ENCODE measurements at regions not wholly inside any gene's neighbourhood (a gene's known extent, or its start where the extent isn't known, plus 50 kb on each side); places are given as distances from the start of the nearest gene placed in this dataset.

DNA sequence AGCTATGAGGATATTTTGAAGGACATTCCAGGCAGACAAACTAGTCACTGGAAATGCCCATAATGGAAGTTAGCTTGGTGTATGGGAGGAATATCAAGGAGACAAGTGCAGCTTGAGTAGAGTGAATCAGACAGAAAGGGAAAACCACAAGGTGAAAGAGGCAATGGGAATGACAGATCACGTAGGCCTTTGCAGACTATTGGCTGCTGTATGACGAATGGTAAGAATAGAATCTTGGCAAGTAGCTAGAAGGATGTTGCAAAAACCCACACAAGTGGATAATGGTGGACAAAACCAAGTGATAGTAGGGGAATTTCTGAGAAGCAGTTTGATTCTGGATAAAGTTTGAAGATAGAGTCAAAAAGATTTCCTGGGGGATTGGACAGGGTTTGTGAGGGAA is 196.9 kb upstream of the NOVA1 start:
- no peak overlapping the region for H3K4me3 ChIP-seq (ENCODE audit: low read length)
- TF ChIP-seq, protein P1, sequence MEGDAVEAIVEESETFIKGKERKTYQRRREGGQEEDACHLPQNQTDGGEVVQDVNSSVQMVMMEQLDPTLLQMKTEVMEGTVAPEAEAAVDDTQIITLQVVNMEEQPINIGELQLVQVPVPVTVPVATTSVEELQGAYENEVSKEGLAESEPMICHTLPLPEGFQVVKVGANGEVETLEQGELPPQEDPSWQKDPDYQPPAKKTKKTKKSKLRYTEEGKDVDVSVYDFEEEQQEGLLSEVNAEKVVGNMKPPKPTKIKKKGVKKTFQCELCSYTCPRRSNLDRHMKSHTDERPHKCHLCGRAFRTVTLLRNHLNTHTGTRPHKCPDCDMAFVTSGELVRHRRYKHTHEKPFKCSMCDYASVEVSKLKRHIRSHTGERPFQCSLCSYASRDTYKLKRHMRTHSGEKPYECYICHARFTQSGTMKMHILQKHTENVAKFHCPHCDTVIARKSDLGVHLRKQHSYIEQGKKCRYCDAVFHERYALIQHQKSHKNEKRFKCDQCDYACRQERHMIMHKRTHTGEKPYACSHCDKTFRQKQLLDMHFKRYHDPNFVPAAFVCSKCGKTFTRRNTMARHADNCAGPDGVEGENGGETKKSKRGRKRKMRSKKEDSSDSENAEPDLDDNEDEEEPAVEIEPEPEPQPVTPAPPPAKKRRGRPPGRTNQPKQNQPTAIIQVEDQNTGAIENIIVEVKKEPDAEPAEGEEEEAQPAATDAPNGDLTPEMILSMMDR (IDR thresholded peaks at IDR 0.05; ENCODE audit: insufficient read depth, low read depth, low read length, missing control alignments), result no peak
- peak; percentile 17 for DNase-seq (ENCODE audit: low read depth)

DNA sequence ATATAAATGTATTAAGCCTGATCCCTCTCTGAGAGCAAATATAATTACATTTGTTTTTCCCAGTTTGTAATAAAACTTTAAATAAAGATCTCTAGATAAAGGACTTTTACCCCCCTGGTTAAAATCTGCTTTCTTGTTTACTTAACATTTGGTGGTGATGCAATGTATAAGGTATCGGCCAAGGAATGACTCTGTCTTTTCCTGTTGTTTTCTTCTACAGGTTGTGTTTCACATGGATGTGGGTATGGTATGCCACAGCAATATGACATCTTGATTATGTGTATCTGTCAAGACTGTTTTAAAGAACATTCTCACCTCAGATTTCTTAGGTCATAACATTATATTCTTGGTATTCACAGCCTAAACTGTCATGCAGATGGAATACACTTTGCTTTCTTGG is 210.6 kb upstream of the NOVA1 start:
- peak; percentile 26 for DNase-seq (ENCODE audit: low read depth)
- no peak overlapping the region for H3K4me3 ChIP-seq (ENCODE audit: low read length)

GRCh38 chr14:26810631-26811030 is 212.8 kb upstream of the NOVA1 start:
- TF ChIP-seq, protein P1 (IDR thresholded peaks at IDR 0.05; ENCODE audit: insufficient read depth, low read depth, low read length, missing control alignments), result no peak
- H3K4me3 ChIP-seq (ENCODE audit: low read length), result no peak overlapping the region

More for the DNA sequence above, 210.6 kb upstream of the NOVA1 start:
- TF ChIP-seq, protein P1 (IDR thresholded peaks at IDR 0.05; ENCODE audit: insufficient read depth, low read depth, low read length, missing control alignments), result no peak

GRCh38 chr14:26811756-26812305 is 214.0 kb upstream of the NOVA1 start:
- no peak overlapping the region for H3K4me3 ChIP-seq (ENCODE audit: low read length)
- TF ChIP-seq, protein P1 (IDR thresholded peaks at IDR 0.05; ENCODE audit: insufficient read depth, low read depth, low read length, missing control alignments), result no peak
- no peak for DNase-seq (ENCODE audit: low read depth)

More at GRCh38 chr14:26810631-26811030, 212.8 kb upstream of the NOVA1 start:
- DNase-seq (ENCODE audit: low read depth), result no peak

DNA sequence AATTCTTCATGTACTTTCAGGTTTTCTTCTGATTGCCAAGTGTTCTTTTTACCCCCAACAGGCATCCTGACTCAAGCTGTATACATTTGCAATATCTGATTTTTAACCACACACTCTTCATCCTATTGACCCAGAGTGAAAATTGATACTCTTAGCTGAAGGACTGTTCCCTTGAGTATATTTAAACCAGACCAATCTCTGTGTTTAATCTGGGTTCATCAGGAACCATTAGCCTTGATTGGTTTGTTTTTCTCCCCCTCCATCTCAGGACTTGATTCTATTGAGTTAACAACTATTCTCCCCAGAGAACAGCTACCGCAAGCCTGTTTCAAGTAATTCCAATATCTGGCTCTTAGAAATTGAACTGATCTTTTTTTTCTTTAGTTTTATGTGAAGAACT is 222.3 kb upstream of the NOVA1 start:
- no peak for DNase-seq (ENCODE audit: low read depth)
- TF ChIP-seq, protein P1 (IDR thresholded peaks at IDR 0.05; ENCODE audit: insufficient read depth, low read depth, low read length, missing control alignments), result no peak
- no peak overlapping the region for H3K4me3 ChIP-seq (ENCODE audit: low read length)

DNA sequence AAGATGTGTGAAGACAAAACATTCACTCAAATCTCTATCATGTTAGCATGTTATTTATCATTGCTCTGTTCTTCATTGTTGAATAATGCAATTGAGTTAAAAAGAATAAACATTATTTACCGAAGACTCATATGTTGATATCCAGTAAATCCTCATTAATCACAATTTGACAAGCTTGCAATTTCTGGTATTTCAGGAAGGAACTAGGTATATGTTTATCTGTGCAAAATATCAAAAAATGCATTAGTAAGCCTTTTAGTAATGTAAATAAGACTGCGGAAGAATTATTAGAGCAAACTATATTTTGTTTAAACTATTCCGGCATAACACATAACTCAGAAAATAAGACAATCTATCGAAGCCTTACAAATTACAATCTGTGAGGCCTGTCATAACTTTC is 222.7 kb upstream of the NOVA1 start:
- TF ChIP-seq, protein P1 (IDR thresholded peaks at IDR 0.05; ENCODE audit: insufficient read depth, low read depth, low read length, missing control alignments), result no peak
- DNase-seq (ENCODE audit: low read depth), result no peak
- H3K4me3 ChIP-seq (ENCODE audit: low read length), result no peak overlapping the region

DNA sequence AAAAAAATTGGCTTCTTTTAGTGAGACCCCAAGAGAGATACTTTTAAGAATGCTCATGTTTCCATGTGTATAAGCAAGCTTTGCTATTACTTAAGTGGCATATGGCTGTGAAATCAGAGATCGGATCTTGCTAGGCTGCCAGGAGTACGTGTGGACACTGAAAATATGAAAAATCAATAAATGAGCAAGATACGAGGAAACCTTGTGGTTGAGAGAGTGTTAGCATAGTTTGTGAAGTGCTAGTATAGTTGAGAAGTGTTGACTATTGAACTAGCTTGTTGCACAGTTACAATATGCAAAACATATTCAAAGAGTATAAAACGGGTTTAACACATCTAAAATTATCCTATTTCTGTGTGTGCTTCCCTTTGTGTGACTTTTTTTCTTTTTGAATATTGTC is 230.9 kb upstream of the NOVA1 start:
- no peak overlapping the region for H3K4me3 ChIP-seq (ENCODE audit: low read length)
- no peak for DNase-seq (ENCODE audit: low read depth)
- TF ChIP-seq, protein P1 (IDR thresholded peaks at IDR 0.05; ENCODE audit: insufficient read depth, low read depth, low read length, missing control alignments), result no peak

Data from epithelial cell of esophagus (primary cell).